CD4-positive, CD25-positive, alpha-beta regulatory T cell (primary cell): ENCODE measurements at regions not wholly inside any gene's neighbourhood (a gene's known extent, or its start where the extent isn't known, plus 50 kb on each side); places are given as distances from the start of the nearest gene placed in this dataset.

Source experiments
- ATAC-seq, 2 donors: fragments of 150-1000 bp; cut with Tn5 transposase; one replicate each; pipeline ENCODE4 v1.10.0; 2021; ENCODE audit warnings: low read depth in 2 of 2, moderate number of reproducible peaks in 2 of 2, moderate library complexity in 1 of 2
- DNase-seq, 3 donors: peaks; one replicate each; pipeline versions ENCODE4 v3.0.0 to v3.0.0-alpha.2; 2012 to 2022; ENCODE audit warnings: mixed read lengths in 1 of 3
- H3K27ac ChIP-seq: one replicate; pipeline ENCODE4 v1.7.0; 2013; ENCODE audit warnings: mild to moderate bottlenecking, low read length; ENCODE audit not compliant: insufficient read depth, poor library complexity, severe bottlenecking
- H3K27me3 ChIP-seq: one replicate; pipeline ENCODE4 v1.7.0; 2013; ENCODE audit warnings: low read length; ENCODE audit not compliant: control insufficient read depth, insufficient read depth
- H3K36me3 ChIP-seq: one replicate; pipeline ENCODE4 v1.7.0; 2013; ENCODE audit warnings: mild to moderate bottlenecking, low read length, moderate library complexity; ENCODE audit not compliant: control insufficient read depth, insufficient read depth
- H3K4me1 ChIP-seq: 2 replicates; pipeline ENCODE4 v1.7.0; 2013; ENCODE audit warnings: mild to moderate bottlenecking, low read length; ENCODE audit not compliant: insufficient read depth, control insufficient read depth, poor library complexity, severe bottlenecking
- H3K4me3 ChIP-seq: one replicate; pipeline ENCODE4 v1.7.0; 2013; ENCODE audit warnings: low read depth, mild to moderate bottlenecking, low read length, moderate library complexity
- H3K9me3 ChIP-seq, 2 experiments: 1 replicate in 1 of 2; 2 replicates in 1 of 2; pipeline ENCODE4 v1.7.0; 2013; ENCODE audit warnings: low read length in 2 of 2, mild to moderate bottlenecking in 1 of 2, moderate library complexity in 1 of 2; ENCODE audit not compliant: control insufficient read depth in 2 of 2
- H3K27ac Mint-ChIP-seq, 3 donors: one replicate each; pipeline ENCODE4 v1.8.0; 2020 to 2022; ENCODE audit warnings: mild to moderate bottlenecking in 3 of 3, mixed read lengths in 3 of 3, moderate library complexity in 2 of 3
- H3K27me3 Mint-ChIP-seq: one replicate; pipeline ENCODE4 v1.8.0; 2022; ENCODE audit warnings: mild to moderate bottlenecking, mixed read lengths
- H3K36me3 Mint-ChIP-seq: one replicate; pipeline ENCODE4 v1.8.0; 2020; ENCODE audit warnings: mixed read lengths
- H3K4me1 Mint-ChIP-seq, 4 donors: one replicate each; pipeline ENCODE4 v1.8.0; 2020 to 2022; ENCODE audit warnings: mixed read lengths in 4 of 4, mild to moderate bottlenecking in 1 of 4
- H3K4me3 Mint-ChIP-seq, 4 donors: one replicate each; pipeline ENCODE4 v1.8.0; 2020 to 2022; ENCODE audit warnings: mild to moderate bottlenecking in 4 of 4, mixed read lengths in 4 of 4, moderate library complexity in 3 of 4
- H3K9me3 Mint-ChIP-seq, 7 donors: one replicate each; pipeline ENCODE4 v1.8.0; 2020 to 2022; ENCODE audit warnings: mixed read lengths in 7 of 7, mild to moderate bottlenecking in 3 of 7, moderate library complexity in 2 of 7

DNA sequence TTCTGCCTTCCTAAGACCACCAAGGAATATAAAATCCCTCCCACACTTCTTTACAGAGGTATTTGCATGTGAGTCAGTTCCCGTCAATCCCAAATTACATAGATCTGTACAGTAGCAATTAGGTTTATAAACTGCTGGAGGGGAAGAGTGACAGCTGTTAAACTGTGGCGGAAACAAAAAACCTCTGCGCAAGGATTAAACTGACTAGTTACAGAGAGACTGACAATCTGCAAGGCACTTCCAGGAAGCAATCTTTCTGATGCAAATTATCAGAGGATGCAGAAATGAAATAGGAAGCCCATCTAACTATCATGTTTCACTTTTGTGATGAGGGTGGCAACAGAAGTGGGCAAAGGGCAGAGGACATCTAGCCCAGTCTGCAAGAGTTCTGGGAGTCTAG is 150.4 kb downstream of the RTP4 start:
- no peak overlapping the region for H3K4me3 Mint-ChIP-seq
- H3K4me3 ChIP-seq = no peak overlapping the region
- ATAC-seq (no peak), DNase-seq (no peak)
- H3K36me3 ChIP-seq = no peaks in the 10 kb centered on the region
- H3K36me3 Mint-ChIP-seq = no peaks in the 10 kb centered on the region
- no peak overlapping the region for H3K27ac ChIP-seq
- H3K27me3 ChIP-seq = peaks cover 3% of the 10 kb centered on the region
- H3K9me3 Mint-ChIP-seq = peaks cover 0 to 2% (median 0%) of the 10 kb centered on the region in 7 donors
- H3K4me1 ChIP-seq = no peaks in the 10 kb centered on the region
- no peaks in the 10 kb centered on the region for H3K27me3 Mint-ChIP-seq
- H3K4me1 Mint-ChIP-seq = no peaks in the 10 kb centered on the region
- no peaks in the 10 kb centered on the region for H3K9me3 ChIP-seq
- no peak overlapping the region for H3K27ac Mint-ChIP-seq

DNA sequence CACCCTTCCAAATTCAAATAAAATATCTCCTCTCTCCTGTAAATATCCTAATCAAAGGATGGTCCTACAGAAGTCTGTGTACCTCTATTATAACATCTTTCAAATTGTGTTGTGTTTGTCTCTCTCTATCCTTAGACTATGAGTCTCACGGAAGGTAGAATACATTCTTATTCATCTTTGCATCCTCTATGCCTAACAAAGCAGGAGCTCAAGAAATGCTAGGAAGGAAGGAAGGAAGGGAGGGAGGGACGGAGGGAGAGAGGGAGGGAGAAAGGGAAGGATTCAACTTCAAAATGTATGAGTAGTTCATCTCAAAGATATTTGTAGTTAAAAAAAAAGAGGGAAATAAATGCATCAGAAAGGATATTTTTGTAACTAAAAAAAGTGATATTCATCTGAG is 150.0 kb downstream of the RTP4 start:
- Mint-ChIP-seq H3K27ac (no peak overlapping the region), H3K9me3 (peaks cover 0 to 2% (median 0%) of the 10 kb centered on the region in 7 donors), H3K4me1 (no peaks in the 10 kb centered on the region), H3K4me3 (no peak overlapping the region), H3K27me3 (no peaks in the 10 kb centered on the region), H3K36me3 (no peaks in the 10 kb centered on the region)
- ATAC-seq = no peak
- Histone ChIP-seq H3K9me3 (no peaks in the 10 kb centered on the region), H3K4me1 (no peaks in the 10 kb centered on the region), H3K27me3 (peaks cover 3% of the 10 kb centered on the region), H3K36me3 (no peaks in the 10 kb centered on the region), H3K4me3 (no peak overlapping the region), H3K27ac (no peak overlapping the region)
- DNase-seq = no peak

DNA sequence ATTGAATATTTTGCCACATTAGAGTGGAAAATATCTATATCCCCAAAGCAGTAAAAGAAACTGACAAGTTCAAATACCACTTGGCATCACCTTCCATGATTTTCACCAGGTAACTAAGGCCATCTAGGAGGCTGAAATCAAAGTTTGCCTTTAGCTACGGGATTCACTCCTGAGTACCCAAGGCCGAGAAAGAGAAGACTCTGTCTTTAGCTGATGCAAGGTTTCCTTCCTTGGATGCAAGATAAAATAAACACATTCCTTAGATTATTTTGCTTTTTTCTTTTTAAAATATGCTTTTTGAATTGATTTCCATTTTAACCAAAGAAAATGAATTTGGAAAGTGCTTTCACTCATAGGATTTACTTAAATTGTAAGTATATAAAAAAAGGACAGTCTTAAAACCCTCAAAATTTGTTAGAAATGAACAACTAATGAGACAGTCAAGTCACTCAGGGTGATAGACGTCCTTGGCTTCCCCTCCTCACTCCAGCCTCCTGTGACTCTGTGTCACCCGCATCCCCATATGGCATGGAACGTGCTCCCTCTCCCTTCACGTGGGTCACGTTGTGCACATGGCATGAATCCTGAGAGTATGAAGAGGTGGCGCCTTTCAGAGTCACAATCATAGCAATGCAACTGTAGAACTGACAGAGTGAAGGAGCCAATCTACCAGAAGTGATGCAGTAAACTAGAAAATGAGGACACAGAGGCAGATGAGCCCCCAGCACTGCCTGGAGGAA is 148.4 kb downstream of the RTP4 start:
- DNase-seq = no peak
- no peaks in the 10 kb centered on the region for H3K4me1 Mint-ChIP-seq
- no peak for ATAC-seq

DNA sequence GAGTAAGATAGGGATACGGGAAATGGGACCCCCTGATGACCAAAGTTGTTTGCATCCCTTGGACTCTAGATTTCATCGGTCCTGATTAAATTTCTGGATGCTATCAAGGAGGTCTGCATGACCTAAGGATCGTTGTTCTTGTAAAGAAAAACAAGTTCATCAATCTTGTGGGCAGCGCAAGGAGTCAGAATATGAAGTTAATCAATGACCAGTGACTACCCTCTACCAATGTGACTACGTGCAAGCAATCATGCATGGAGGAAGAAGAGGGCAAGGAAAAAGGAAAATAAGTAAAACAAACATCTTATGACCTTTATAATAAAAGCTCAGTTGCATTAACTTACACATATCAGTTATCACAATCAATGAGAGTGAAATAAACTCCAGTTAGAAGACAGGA is 139.7 kb downstream of the RTP4 start:
- H3K4me3 ChIP-seq = no peak overlapping the region
- Mint-ChIP-seq H3K27ac (no peak overlapping the region), H3K4me3 (no peak overlapping the region), H3K27me3 (peaks cover 10% of the 10 kb centered on the region), H3K36me3 (no peaks in the 10 kb centered on the region), H3K4me1 (no peaks in the 10 kb centered on the region), H3K9me3 (peaks cover 0 to 3% (median 0%) of the 10 kb centered on the region in 7 donors)
- H3K27me3 ChIP-seq = peaks cover 2% of the 10 kb centered on the region
- DNase-seq (no peak), ATAC-seq (no peak)
- no peaks in the 10 kb centered on the region for H3K9me3 ChIP-seq
- H3K27ac ChIP-seq = no peak overlapping the region
- no peaks in the 10 kb centered on the region for H3K4me1 ChIP-seq
- H3K36me3 ChIP-seq = no peaks in the 10 kb centered on the region

More for the DNA sequence above, 148.4 kb downstream of the RTP4 start:
- Mint-ChIP-seq H3K36me3 (no peaks in the 10 kb centered on the region), H3K4me3 (no peak overlapping the region), H3K9me3 (peaks cover 0 to 3% (median 0%) of the 10 kb centered on the region in 7 donors), H3K27ac (no peak overlapping the region), H3K27me3 (no peaks in the 10 kb centered on the region)
- Histone ChIP-seq H3K4me3 (no peak overlapping the region), H3K27me3 (peaks cover 3% of the 10 kb centered on the region), H3K27ac (no peak overlapping the region), H3K4me1 (no peaks in the 10 kb centered on the region), H3K9me3 (no peaks in the 10 kb centered on the region), H3K36me3 (no peaks in the 10 kb centered on the region)

DNA sequence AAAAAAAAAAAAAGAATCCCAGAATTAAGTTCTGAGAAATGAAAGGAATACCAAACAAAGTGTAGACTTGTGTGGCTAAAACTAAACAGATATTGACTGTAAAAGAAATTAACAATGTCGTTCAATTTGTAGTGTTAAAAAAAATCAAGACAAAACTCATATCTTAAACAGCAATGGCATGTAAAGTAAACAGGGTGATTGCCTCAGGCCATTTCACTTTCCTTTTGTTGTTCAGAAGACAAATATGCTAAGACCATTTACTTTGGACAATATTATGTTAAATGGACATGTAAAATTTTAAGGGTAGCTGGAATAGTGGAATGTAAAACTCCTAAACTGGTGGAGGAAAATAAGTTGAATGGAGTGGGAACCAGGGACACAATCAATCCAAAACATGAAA is 139.1 kb downstream of the RTP4 start:
- no peaks in the 10 kb centered on the region for H3K9me3 ChIP-seq
- H3K4me1 Mint-ChIP-seq = no peaks in the 10 kb centered on the region
- peaks cover 0 to 2% (median 0%) of the 10 kb centered on the region in 7 donors for H3K9me3 Mint-ChIP-seq
- H3K36me3 Mint-ChIP-seq = no peaks in the 10 kb centered on the region
- no peaks in the 10 kb centered on the region for H3K36me3 ChIP-seq
- no peak for ATAC-seq
- no peak overlapping the region for H3K27ac Mint-ChIP-seq
- no peak overlapping the region for H3K4me3 ChIP-seq
- H3K4me1 ChIP-seq = no peaks in the 10 kb centered on the region
- no peak overlapping the region for H3K27ac ChIP-seq
- peaks cover 10% of the 10 kb centered on the region for H3K27me3 Mint-ChIP-seq
- H3K27me3 ChIP-seq = peaks cover 2% of the 10 kb centered on the region
- no peak overlapping the region for H3K4me3 Mint-ChIP-seq
- DNase-seq = no peak

DNA sequence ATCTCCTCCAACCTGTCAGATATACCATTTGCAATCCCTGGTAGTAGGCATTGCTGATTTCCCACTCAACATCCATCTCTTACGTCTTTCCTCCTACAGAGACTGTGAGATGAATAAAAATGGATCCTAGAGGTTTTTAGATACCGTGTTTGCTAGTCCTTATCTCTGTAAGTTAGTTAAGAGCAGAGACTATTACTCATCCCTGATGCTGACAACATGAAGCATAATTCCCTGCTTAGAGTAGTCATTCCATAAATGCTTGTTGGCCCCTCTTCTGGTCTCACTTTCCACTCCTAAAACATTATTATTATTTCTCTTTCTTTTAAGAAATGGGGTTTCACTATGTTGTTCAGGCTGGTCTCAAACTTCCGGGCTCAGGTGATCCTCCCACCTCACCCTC is 136.2 kb downstream of the RTP4 start:
- Mint-ChIP-seq H3K36me3 (no peaks in the 10 kb centered on the region), H3K27me3 (peaks cover 10% of the 10 kb centered on the region), H3K4me1 (no peaks in the 10 kb centered on the region), H3K9me3 (no peaks in the 10 kb centered on the region), H3K4me3 (no peak overlapping the region), H3K27ac (no peak overlapping the region)
- no peak overlapping the region for H3K27ac ChIP-seq
- H3K27me3 ChIP-seq = peaks cover 2% of the 10 kb centered on the region
- H3K9me3 ChIP-seq = no peaks in the 10 kb centered on the region
- ATAC-seq = no peak
- H3K4me3 ChIP-seq = no peak overlapping the region
- DNase-seq = no peak
- no peaks in the 10 kb centered on the region for H3K4me1 ChIP-seq
- H3K36me3 ChIP-seq = no peaks in the 10 kb centered on the region

DNA sequence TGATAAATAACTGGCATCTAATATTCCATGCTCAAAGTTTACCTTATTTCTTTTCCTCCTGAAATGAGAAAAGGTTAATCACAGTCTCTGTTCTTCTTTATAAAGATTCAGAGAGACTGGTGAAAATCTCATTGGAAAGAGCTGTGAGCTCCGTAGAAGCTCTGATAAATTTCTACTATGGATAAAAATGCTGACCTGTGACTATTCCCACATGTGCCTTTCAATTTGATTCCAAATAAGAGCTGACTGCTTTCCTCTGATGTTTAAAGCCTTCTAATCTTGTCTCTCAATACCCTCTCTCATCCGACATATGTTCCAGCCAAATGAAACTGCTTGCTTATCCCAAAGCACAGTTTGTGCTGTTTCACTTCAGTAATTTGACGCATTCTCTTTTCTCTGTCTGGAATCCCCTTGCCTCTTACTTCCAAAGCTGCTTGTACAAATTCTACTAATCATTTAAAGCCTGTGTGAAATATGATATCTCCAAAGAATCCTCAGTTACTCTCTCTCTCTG is 130.1 kb downstream of the RTP4 start:
- ATAC-seq = no peak
- no peaks in the 10 kb centered on the region for H3K36me3 ChIP-seq
- H3K9me3 Mint-ChIP-seq = peaks cover 0 to 8% (median 1%) of the 10 kb centered on the region in 7 donors
- H3K27ac ChIP-seq = no peak overlapping the region
- no peaks in the 10 kb centered on the region for H3K4me1 ChIP-seq
- H3K4me1 Mint-ChIP-seq = no peaks in the 10 kb centered on the region
- H3K27ac Mint-ChIP-seq = no peak overlapping the region
- no peaks in the 10 kb centered on the region for H3K36me3 Mint-ChIP-seq
- peaks cover under 1% of the 10 kb centered on the region for H3K27me3 ChIP-seq
- H3K4me3 ChIP-seq = no peak overlapping the region
- no peaks in the 10 kb centered on the region for H3K27me3 Mint-ChIP-seq
- no peaks in the 10 kb centered on the region for H3K9me3 ChIP-seq
- no peak overlapping the region for H3K4me3 Mint-ChIP-seq
- no peak for DNase-seq

DNA sequence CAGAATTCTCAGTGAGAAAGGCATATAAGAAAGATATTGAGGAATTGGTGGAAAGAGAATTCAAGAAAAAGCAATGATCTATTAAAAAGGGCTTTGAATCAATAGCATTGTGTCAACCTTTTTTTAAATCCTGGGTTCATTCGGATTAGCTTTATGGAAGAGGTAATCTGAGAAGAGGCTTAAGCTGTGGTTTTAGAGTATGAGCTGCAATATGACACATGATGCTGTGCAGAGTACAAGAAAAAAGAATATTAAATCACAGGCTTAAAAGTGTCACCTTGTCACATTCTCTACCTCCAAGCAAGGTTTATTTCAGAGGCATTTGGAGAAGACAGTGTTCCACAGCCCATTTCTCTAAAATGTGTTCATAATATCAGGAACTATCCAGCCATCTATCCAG is 128.9 kb downstream of the RTP4 start:
- Mint-ChIP-seq H3K27ac (no peak overlapping the region), H3K4me3 (no peak overlapping the region), H3K4me1 (no peaks in the 10 kb centered on the region), H3K27me3 (no peaks in the 10 kb centered on the region), H3K9me3 (peaks cover 0 to 8% (median 3%) of the 10 kb centered on the region in 7 donors), H3K36me3 (no peaks in the 10 kb centered on the region)
- DNase-seq (no peak), ATAC-seq (no peak)
- Histone ChIP-seq H3K4me3 (no peak overlapping the region), H3K4me1 (no peaks in the 10 kb centered on the region), H3K36me3 (no peaks in the 10 kb centered on the region), H3K27me3 (peaks cover 3% of the 10 kb centered on the region), H3K9me3 (no peaks in the 10 kb centered on the region), H3K27ac (no peak overlapping the region)
